ENCODE measurements at regions not wholly inside any gene's neighbourhood (a gene's known extent, or its start where the extent isn't known, plus 50 kb on each side); places are given as distances from the start of the nearest gene placed in this dataset.

DNA sequence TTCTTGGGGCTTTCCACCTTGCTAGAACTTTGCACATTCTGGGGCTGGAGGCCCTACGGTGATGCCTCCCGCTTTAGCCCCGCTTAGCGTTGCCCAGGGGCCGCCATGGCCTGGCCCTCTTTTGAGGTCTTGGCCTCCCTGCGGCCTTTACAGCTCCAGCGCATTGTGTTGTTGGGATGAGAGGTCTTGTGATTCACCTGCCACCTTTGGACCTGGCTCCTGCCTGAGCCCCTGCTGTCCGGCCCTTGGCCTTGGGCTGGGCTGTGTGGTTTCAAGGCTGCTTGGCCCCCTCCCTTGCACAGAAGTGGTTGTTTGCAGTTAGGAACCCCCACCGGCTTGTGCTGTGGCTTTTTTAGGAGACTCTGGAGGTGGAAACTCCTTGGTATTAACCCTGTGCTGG is 61.0 kb upstream of the CDH4 start:
- DNase-seq (ENCODE audit: low spot score), result no peak
- intact Hi-C loops (cut with DNase I), result no loop called here

DNA sequence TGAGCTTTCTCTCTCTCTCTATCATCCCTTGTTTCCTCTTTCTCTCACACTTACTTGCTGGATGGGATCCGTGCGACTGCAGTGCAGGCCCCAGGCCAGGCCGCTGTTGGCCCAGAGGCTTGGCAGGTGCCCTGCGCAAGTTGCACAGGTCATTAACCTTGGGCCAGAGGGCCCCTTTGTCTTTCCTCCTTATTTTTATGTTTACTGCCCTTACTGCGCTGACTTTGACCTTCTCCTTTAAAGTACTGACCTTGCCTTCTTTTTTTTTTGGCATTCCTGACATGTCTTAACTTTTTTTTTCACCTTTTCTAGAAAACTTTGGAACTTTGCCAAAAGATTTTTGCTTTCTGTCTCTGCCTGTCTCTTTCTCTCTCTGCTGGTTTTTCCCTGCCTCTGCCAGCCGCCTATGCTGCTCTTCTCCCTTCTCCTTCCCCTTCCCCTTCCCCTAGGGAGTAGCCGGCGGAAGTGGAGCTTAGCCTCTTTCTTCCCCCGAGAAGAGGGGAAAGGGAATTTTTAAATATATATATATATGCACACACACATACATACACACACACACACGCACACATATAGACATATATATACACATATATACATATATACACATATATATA is 59.6 kb upstream of the CDH4 start:
- intact Hi-C loops (cut with DNase I), result no loop called here
- no peak for DNase-seq (ENCODE audit: low spot score)

GRCh38 chr20:61193164-61193563 is 58.9 kb upstream of the CDH4 start:
- DNase-seq (ENCODE audit: low spot score), result no peak
- intact Hi-C loops (cut with DNase I), result no loop called here

Small RNA genes in the stretch of these regions (microRNA-seq; reads per million reads assigned to microRNA genes)
- gene MIR4533 (ENCODE audit: borderline microRNAs expressed in 2 of 2) (0 reads per million in 2 donors), gene MIR548AG2 (ENCODE audit: borderline microRNAs expressed in 2 of 2) (0 reads per million in 2 donors), gene MIR646 (ENCODE audit: borderline microRNAs expressed in 2 of 2) (0 reads per million in 2 donors)

All from posterior vena cava (tissue), 2 donors.